IMR-90 (cell line): ENCODE measurements at regions not wholly inside any gene's neighbourhood (a gene's known extent, or its start where the extent isn't known, plus 50 kb on each side); places are given as distances from the start of the nearest gene placed in this dataset.

ENCODE experiments used
- ATAC-seq: fragments of 200-7000 bp; cut with Tn5 transposase; 2 replicates; pipeline ENCODE4 v1.9.1; 2020; ENCODE audit warnings: low read depth, mild to moderate bottlenecking, moderate library complexity
- BruUV-seq: library from RNA; stranded (reverse); fragments of 400-500 nt; replicated peaks from 2 replicates; lab custom pipeline; 2021; lab: Mats Ljungman, UMichigan
- CTCF ChIA-PET: fragments of 300-600 bp; formaldehyde crosslinking; extraction: SDS; loops from one replicate; lab custom pipeline; 2021; ENCODE audit warnings: antibody characterized with exemption; lab: Yijun Ruan, JAX
- POLR2A ChIA-PET: fragments of 300-600 bp; sonication (Branson Sonifier 250); formaldehyde crosslinking; loops from one replicate; lab custom pipeline; 2022; ENCODE audit warnings: antibody characterized with exemption; ENCODE audit not compliant: unreplicated experiment; lab: Charles Lee
- DNase-seq: peaks from one replicate; pipeline ENCODE4 v3.0.0; 2013
- H2AFZ ChIP-seq: replicated peaks from 2 replicates; pipeline ENCODE3; 2013; ENCODE audit warnings: low read length, mild to moderate bottlenecking; ENCODE audit not compliant: poor library complexity
- H2AK5ac ChIP-seq: 2 replicates; pipeline ENCODE4 v1.6.1; 2013; ENCODE audit warnings: low read depth, low read length, inconsistent platforms
- H2AK9ac ChIP-seq: replicated peaks from 2 replicates; pipeline ENCODE3; 2013; ENCODE audit warnings: mild to moderate bottlenecking, low read depth, low read length, moderate library complexity; ENCODE audit not compliant: poor library complexity
- H2BK120ac ChIP-seq: 2 replicates; pipeline ENCODE4 v1.6.1; 2013; ENCODE audit warnings: low read depth, low read length, inconsistent platforms
- H2BK15ac ChIP-seq: 3 replicates; pipeline ENCODE4 v1.6.1; 2013; ENCODE audit warnings: low read depth, low read length, inconsistent platforms
- H2BK20ac ChIP-seq: 2 replicates; pipeline ENCODE4 v1.6.1; 2013; ENCODE audit warnings: low read depth, mild to moderate bottlenecking, inconsistent platforms, low read length, moderate library complexity
- H2BK5ac ChIP-seq: 2 replicates; pipeline ENCODE4 v1.6.1; 2013; ENCODE audit warnings: mild to moderate bottlenecking, low read depth, low read length, inconsistent platforms; ENCODE audit not compliant: poor library complexity, severe bottlenecking
- H3K14ac ChIP-seq: replicated peaks from 2 replicates; pipeline ENCODE4 v1.6.1; 2013; ENCODE audit warnings: low read depth, low read length, inconsistent platforms
- H3K18ac ChIP-seq: 2 replicates; pipeline ENCODE4 v1.6.1; 2013; ENCODE audit warnings: low read depth, low read length, control low read depth
- H3K23ac ChIP-seq: 2 replicates; pipeline ENCODE4 v1.6.1; 2013; ENCODE audit warnings: low read depth, low read length, inconsistent platforms
- H3K27ac ChIP-seq: 2 replicates; pipeline ENCODE4 v1.5.1; 2013; ENCODE audit warnings: mild to moderate bottlenecking, control low read depth, low read length; ENCODE audit not compliant: insufficient read depth
- H3K27me3 ChIP-seq: 2 replicates; pipeline ENCODE4 v1.6.1; 2013; ENCODE audit warnings: low read length; ENCODE audit not compliant: control insufficient read depth, insufficient read depth
- H3K36me3 ChIP-seq: 2 replicates; pipeline ENCODE4 v1.6.1; 2013; ENCODE audit warnings: low read length, mixed read lengths; ENCODE audit not compliant: control insufficient read depth, insufficient read depth
- H3K4ac ChIP-seq: 2 replicates; pipeline ENCODE4 v1.6.1; 2013; ENCODE audit warnings: low read depth, low read length, inconsistent platforms
- H3K4me1 ChIP-seq: 2 replicates; pipeline ENCODE4 v1.6.1; 2013; ENCODE audit warnings: low read length, mixed read lengths; ENCODE audit not compliant: control insufficient read depth, insufficient read depth
- H3K4me2 ChIP-seq: 2 replicates; pipeline ENCODE4 v1.6.1; 2013; ENCODE audit warnings: low read depth, mild to moderate bottlenecking, control low read depth, low read length, moderate library complexity
- H3K4me3 ChIP-seq: 2 replicates; pipeline ENCODE4 v1.5.1; 2013; ENCODE audit warnings: low read depth, mild to moderate bottlenecking, control low read depth, low read length, moderate library complexity; ENCODE audit not compliant: insufficient read depth
- H3K56ac ChIP-seq: 2 replicates; pipeline ENCODE4 v1.6.1; 2013; ENCODE audit warnings: low read length, inconsistent platforms; ENCODE audit not compliant: insufficient read depth; ENCODE audit errors: extremely low read depth
- H3K79me1 ChIP-seq, 2 experiments: 2 replicates each; pipeline ENCODE4 v1.6.1; 2013; ENCODE audit warnings: low read length in 2 of 2, inconsistent platforms in 1 of 2, low read depth in 1 of 2
- H3K9ac ChIP-seq: 2 replicates; pipeline ENCODE4 v1.6.1; 2013; ENCODE audit warnings: low read depth, low read length, control low read depth
- H3K9me1 ChIP-seq: 2 replicates; pipeline ENCODE4 v1.6.1; 2013; ENCODE audit warnings: low read length, inconsistent platforms; ENCODE audit not compliant: insufficient read depth
- H3K9me3 ChIP-seq: 2 replicates; pipeline ENCODE4 v1.6.1; 2013; ENCODE audit warnings: low read length; ENCODE audit not compliant: control insufficient read depth, insufficient read depth
- H4K20me1 ChIP-seq: 2 replicates; pipeline ENCODE4 v1.6.1; 2013; ENCODE audit warnings: low read length, inconsistent platforms; ENCODE audit not compliant: insufficient read depth
- H4K5ac ChIP-seq: 2 replicates; pipeline ENCODE4 v1.6.1; 2013; ENCODE audit warnings: mild to moderate bottlenecking, low read depth, low read length, control low read depth
- H4K8ac ChIP-seq, 2 experiments: 2 replicates each; pipeline ENCODE4 v1.6.1; 2013; ENCODE audit warnings: low read depth in 2 of 2, low read length in 2 of 2, control low read depth in 1 of 2, inconsistent platforms in 1 of 2
- H4K91ac ChIP-seq: 2 replicates; pipeline ENCODE4 v1.6.1; 2013; ENCODE audit warnings: low read depth, low read length, inconsistent platforms; ENCODE audit not compliant: insufficient read depth
- MAFK ChIP-seq: IDR thresholded peaks from 2 replicates; pipeline ENCODE4 v1.6.1; 2012; ENCODE audit warnings: low read depth, low read length, improper control_type of control experiment
- SMC3 ChIP-seq: fragments of 150-350 bp; IDR thresholded peaks from 2 replicates; pipeline ENCODE4 v1.6.1; 2016; ENCODE audit warnings: low read depth, mild to moderate bottlenecking, antibody characterized with exemption, low read length, moderate library complexity
- WGBS, 2 experiments: methylation state at CpG; one replicate each; pipeline versions ENCODE4 v1.1.5 to v1.1.7; 2013; ENCODE audit warnings: missing lambda C conversion rate in 2 of 2; ENCODE audit not compliant: insufficient read length in 1 of 2; ENCODE audit errors: extremely low coverage in 2 of 2; 5-methylcytosine and 5-hydroxymethylcytosine counted together
- dilution Hi-C: fragments of 300-500 bp; cut with HindIII; formaldehyde crosslinking; loops from one replicate; pipeline ENCODE4 v1.14.3; 2018; ENCODE audit warnings: low sequenced_read_pairs; ENCODE audit not compliant: unreplicated experiment
- in situ Hi-C: fragments of 300-500 bp; cut with MboI; formaldehyde crosslinking; loops from 3 replicates; pipeline ENCODE4 v1.14.3; 2019; ENCODE audit warnings: low sequenced_read_pairs, inconsistent platforms, mixed read lengths
- intact Hi-C: fragments of 100-400 bp; cut with micrococcal nuclease; formaldehyde crosslinking; loops from 2 replicates; pipeline ENCODE4 v1.10.0; 2022

DNA sequence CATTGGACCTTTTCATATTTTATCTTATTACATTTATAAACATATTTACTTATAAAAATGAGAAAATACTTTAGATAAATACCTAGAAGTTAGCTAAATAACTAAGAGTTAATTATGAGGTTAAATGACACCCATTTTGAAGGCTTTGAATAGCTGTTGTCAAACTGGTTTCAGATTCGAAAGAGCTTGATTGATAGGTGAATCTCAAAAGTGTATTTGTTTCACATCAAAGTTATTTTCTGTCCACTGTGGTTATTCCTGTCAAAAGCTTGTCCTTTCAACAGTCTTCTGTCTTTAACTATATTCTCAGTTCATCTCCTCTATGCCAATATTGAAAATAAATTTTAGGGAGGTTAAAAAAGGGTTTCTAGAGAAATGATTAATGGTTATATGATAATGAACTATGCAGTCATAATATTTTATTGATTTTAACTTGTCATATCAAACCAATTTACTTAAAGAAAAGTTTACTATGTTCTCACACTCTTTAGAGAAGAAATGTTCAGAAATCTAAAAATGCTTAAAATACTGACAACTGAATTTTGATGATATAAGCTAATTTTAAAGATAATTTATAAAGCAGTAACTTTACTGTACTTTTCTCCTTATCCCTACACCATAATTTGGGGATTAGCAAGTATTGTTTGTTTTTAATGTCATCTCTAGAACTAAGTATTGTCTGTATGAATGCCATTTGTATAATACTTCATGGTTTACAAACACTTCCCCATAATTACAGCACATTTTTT lies 72.0 kb upstream of the FOXP2 start:
- Histone ChIP-seq H3K79me1 (no peaks in the 10 kb centered on the region), H3K4me2 (no peak overlapping the region), H3K36me3 (no peaks in the 10 kb centered on the region), H3K4me3 (no peak overlapping the region), H3K23ac (no peak overlapping the region), H2AK5ac (no peak overlapping the region), H3K9ac (no peak overlapping the region), H2AK9ac (no peak overlapping the region), H3K14ac (no peak overlapping the region), H2BK5ac (no peak overlapping the region), H2BK15ac (no peak overlapping the region), H3K4ac (no peak overlapping the region), H2AFZ (no peak overlapping the region), H4K5ac (no peak overlapping the region), H3K9me1 (no peaks in the 10 kb centered on the region), H2BK120ac (no peak overlapping the region), H3K18ac (no peak overlapping the region), H3K56ac (no peak overlapping the region), H3K4me1 (no peaks in the 10 kb centered on the region), H2BK20ac (no peak overlapping the region), H3K27me3 (no peaks in the 10 kb centered on the region), H4K20me1 (no peaks in the 10 kb centered on the region), H4K8ac (no peak overlapping the region), H4K91ac (no peak overlapping the region), H3K27ac (no peak overlapping the region), H3K9me3 (no peaks in the 10 kb centered on the region)
- POLR2A ChIA-PET, result no interaction called here
- ATAC-seq (no peak), DNase-seq (no peak)
- CTCF ChIA-PET, result no interaction called here
- dilution Hi-C loops (no loop called here), in situ Hi-C loops (no loop called here), intact Hi-C loops (no loop called here)
- TF ChIP-seq SMC3, result no peak
- TF ChIP-seq MAFK, result peak; percentile 32; the same call in 1 of the 2 replicates
- BruUV-seq, result no TSS peak
- WGBS, 2 experiments, result no CpG with 5 or more reads among the region's 1 CpG
